Left kidney (tissue), 1 donor: ENCODE measurements at regions not wholly inside any gene's neighbourhood (a gene's known extent, or its start where the extent isn't known, plus 50 kb on each side); places are given as distances from the start of the nearest gene placed in this dataset.

Experiments
- DNase-seq: peaks from one replicate; pipeline ENCODE4 v3.0.0-alpha.2; 2013

DNA sequence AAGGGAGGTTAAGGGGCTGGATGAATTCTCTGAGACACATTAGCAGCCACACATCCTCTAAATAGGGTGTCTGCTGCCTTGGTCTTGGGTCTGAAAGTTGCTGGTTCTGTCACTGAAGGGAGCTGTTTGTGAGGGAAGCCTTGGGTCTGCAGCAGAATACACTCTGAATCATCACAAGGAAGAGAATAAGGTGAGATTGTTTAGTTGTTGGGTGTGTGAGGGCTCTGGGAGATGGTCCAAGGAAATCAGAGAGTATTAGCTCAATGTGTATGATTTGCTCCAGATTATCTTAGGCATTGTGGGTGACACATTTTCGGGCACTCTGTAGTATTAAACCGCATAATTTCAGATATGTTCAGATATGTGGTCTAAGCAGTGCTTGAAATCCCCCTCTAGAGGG, 548.5 kb downstream of the SLC4A3 start:
- DNase-seq, result no peak

DNA sequence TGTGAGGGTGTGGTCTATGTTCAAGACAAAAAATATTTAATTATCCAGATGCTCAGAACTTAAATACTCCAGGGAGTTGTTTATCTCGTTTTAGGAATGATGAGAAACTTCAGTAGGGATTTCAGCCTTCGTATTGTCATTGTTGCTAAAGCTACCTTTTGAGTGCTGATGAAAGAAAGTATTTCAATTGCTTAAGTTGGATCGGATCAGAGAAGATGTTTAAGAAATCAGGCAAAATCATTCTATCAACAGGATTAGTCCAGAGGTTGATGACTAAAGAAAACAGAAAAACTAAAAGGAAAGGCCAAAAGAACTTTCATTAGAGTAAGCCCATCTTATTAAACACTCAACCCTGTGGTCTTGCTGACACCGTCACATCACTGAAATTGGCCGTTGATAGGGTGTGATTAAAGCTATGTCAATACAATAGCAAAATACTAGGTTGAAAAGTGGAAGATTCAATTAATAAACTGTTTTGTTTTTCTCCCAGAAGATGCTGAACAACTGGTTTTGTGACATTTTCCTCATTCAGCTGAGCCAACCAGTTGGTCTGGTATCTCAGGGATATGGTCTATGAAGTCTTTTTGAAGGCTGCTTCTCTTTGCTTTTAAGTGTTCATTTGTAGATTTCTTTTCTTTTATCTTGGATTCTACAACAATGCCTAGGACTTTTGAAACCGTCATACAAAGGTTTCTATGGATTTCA, 551.7 kb downstream of the SLC4A3 start:
- DNase-seq, result no peak

DNA sequence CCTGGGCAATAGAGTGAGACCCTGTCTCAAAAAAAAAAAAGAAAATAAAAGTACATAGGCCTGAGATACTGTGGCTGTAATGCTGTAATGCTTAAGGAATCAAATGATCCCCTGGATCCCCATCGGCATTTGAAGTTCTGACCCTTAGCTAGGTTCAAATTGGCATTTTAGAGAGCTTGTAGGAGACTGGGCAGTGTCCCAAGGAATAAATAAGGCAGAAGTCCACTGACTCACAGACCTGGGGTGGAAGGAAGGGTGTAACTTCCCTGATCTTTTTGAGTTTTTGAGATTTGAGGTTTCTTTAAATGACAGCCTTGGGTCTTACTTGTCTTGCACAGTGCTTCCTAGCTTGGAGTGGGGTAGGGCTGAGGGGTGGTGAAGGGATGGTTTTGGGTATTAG, 553.7 kb downstream of the SLC4A3 start:
- no peak for DNase-seq

DNA sequence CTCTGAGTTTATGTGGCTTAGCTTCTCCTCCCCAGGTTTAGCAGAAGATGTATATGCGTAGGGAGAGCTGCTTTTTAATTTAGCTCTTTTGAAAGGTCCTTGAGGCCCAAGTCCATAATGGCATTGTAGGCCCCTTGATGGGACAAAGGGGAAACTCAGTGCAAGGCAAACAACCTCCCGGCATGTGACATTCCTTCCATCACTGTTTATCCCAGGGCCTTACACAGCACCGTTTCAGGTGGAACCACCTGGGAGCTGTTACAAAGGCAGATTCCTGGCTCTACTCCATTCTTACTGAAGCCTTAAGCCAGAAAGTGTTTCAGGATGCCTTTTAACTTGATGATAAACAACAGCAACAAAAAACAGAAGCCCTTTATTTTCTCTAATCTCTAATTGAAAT, 555.4 kb downstream of the SLC4A3 start:
- DNase-seq, result no peak

DNA sequence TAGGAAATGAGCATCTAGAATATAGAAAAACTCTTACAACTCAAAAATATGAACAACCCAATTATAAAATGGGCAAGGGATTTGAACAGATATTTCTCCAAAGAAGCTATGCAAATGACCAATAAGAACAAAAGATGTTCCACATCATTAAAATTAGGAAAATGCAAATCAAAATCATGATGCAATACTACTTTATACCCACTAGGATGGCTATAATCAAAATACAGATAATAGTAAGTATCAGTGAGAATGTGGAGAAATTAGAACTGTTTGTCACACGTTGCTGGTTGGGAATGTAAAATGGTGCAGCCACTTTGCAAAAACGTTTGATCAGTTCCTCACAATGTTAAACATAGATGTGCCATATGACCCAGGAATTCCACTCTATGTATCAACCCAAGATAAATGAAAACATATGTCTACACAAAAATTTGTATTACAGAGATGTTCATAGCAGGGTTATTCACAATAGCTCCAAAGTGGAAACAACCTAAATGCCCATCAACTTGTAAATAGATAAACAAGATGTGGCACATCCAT, 558.4 kb downstream of the SLC4A3 start:
- no peak for DNase-seq

DNA sequence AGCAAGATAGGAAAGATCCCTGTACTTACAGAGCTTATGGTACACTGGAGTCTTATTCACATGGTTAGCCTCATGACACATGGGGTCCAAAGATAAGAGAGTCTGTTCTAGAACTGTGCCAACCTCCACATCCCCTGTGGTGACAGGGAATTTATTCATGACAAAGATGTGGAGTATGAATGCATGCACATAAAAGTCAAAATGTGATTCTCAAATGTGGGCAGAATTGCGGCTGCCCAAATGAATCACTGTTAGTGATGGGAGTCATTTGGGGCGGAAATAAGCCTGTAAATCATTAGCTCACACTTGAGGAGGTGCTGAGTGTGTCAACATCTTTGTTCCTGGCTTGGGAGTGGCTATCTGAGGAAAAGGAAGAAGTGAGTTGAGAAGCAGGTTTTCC, 560.6 kb downstream of the SLC4A3 start:
- no peak for DNase-seq

DNA sequence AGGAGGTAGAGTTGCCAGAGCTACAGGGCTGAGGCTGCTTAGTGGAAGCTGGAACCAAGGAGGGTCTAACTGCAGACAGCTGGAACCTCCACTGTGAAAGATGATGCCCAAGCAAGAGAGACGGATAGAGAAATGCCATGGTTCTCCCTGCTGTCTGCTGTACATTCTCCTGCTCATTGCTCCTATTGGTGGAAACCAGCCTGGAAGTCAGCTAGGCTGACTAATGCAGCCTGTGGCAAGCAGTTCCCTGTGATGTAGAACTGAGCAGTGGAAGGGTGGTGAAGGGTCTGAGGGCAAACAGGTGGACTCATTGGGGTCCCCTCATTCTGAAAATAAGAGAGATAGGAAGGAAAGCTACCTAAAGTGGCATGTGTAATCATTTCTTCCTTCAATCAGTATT, 563.6 kb downstream of the SLC4A3 start:
- no peak for DNase-seq

DNA sequence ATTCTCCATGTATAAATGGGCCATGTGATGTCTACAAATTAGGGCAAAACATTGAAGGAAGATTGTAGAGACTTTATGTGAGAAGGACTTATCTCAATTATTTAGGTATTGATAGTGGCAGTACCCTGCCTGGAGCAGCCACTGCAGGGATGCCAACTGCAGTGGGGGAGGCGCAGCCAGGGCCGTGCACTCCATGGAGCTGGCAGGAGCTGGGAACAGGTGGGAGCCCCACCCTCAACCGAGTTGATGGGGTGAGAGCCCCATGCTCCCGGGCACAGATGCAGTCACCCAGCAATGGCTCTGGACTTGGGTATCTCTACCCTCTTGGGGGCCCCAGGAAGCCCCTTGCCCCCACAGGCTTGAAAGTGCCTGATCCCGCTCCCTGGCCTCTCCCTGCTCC, 564.3 kb downstream of the SLC4A3 start:
- no peak for DNase-seq

DNA sequence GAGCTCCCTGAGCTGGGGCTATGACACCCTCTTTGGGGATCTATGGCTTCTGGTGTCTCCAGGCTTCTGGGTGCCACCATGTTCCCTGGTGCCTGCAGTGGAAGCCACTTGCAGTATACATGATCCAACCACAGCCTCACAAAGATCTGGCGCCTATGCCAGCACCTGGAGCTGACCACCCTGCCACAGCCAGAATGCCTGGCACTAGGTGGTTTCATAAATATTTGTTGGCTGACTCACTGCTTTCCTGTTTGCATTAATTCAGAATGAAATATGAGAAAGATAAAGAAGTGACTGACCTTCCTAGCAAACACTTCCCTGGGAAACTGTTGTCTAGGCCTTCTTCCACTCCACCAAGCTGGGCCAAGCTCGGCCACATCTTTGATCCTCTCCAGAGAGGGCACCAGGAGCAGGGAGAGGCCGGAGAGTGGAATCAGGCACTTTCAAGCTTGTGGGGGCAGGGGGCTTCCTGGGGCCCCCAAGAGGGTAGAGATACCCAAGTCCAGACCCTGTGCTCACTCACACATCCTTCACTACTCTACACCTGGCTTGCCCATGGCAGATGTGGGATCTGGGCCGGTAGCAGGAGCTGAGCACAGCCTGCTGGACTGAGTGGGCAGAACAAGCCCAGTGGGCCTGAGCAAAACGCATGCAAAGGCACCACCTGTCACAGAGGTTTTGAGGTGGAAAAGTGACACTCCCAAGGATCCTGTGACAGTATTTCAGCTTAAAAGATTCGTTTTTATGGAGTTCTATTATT, 565.7 kb downstream of the SLC4A3 start:
- DNase-seq, result no peak

DNA sequence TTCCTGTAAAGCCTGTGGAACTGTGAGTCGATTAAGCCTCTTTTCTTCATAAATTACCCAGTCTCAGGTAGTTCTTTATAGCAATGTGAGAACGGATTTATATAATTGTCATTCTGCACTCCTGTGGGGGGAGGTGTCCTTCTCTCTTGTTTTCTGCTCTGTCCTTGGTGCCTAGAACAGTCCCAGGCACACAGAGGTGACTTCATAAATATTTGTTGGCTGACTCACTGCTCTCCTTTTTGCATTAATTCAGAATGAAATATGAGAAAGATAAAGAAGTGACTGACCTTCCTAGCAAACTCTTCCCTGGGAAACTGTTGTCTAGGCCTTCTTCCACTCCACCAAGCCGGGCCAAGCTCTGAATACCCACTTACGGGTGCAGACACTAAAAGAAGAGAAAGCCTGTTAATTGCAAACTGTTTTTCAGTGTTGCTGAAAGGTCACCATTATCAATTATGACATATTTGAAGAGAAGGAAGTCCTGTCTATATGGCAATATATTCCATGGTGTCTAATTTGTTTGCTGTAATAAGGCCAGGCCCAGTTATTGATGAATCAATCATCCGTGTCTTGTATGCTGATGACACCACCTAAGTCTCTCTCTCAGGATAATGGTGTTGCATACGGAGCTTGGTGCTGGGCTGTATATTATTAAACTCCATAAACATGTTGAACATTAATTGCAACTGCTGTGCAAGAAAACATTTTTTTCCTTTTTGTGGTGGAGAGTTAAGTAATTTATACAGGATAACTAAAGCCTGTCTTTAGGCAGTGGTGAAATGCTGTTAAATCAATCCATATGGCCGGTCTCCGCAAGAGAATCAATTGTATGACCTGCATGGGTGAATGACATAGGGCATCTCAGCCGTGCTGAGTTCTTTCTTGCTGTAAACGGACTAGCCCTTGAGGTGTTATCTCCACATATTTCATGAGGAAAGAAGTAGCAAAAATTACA, 567.5 kb downstream of the SLC4A3 start:
- no peak for DNase-seq

DNA sequence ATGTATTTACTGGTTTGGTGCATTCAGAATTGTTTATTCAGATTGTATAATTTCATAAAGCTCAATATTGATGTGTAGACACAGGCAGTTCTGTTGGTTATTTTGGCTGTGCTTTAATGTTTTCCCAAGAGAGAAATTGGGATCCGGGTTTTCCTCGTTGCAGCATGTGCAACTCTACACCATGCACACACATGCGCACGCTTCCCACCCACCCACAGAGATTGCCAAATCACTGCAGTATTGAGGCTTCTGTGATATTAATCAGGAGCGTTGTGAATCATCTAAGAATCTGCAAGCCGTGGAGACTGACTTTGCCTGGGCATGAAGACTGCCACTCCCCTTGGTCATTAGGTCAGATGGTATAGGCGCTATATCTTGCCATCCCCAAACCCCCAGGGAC, 571.5 kb downstream of the SLC4A3 start:
- DNase-seq, result no peak

DNA sequence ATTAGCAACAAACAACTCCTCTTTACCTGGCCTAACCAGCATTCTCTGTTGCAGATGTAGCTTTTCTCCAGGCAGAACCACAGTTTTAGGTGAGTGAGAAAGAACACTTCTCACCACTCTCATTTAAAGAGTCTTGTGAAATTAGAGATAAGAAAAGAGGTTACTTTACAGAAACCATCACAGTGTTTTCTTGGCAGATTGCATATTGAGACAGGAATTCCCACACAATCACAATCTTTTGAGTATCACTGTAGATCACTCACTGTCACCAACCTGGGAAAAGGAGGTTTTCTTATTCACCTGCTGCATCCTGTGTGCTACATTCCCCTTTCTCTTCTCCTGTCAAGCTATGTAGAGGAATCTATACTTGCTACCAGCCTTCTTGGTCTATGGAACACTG, 574.6 kb downstream of the SLC4A3 start:
- no peak for DNase-seq

DNA sequence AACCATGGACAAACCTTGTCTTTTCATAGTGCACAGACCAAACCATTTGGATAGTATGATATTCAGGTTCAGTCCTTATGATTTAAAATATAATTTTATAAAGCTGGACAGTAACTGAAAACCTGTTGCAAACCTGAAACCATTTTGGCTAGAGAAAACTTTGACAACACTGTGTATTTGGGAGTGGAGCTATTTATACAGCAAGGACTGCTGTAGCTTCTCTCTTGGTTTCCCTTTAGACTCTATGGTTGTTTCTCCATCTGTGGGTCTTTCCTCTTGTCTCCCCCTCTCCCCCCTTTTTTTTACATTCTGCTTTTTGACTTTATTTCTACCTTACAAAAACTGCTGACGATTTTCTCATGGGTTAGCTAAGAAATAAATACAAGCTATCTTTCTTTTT, 581.7 kb downstream of the SLC4A3 start:
- DNase-seq, result no peak

DNA sequence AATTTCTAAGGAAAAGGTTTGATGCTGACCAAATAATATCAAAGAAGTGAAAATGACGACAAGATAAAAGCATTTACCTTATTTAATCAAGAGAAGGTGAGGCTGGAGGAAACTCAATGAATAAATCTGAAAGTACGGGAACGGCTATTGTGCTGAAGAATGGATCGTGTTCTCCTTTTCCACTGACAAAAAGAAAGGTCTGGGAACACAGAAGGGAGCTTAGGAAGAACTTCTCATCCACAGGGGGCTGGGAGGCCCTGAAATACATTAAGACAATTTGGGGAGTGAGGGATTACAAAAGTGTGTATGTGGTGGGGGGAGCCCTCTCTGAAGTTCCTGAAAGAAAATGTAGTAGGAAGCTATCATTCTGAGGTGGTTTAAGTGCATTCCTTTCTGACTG, 582.3 kb downstream of the SLC4A3 start:
- no peak for DNase-seq

DNA sequence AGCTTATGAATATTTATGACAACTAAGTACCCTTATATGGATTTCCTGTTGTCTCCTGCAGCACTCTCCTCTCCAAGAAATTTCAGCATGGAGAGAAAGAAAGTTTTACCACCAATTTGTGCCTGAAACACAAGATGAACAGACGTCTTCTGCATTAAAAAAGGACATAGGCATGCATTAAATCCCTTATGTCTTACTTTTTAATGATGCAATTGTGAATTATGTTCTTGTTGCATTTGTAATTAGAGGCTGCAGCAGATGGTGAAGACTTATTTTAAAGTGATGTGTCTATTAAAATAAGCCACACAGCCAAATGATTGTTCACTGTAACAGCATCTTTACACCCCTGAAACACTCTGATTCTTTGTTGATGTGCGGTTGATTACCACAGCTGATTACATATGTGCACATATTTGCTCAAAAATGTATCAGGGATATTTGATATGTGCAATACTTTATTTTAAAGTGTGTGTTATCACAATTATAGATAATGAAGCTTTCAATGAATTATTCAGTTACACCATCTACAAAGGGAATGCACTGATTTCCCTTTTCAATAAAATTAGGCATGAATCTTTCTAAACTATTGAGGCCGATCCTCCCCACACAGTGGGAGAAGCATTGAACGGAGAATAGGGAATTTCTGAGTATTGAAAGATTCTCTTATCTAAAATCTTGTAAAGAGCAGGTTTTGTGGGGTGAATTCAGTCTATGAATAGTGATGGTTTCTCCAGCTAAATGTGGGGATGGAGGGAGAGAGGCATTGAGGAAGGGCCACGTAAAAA, 585.1 kb downstream of the SLC4A3 start:
- DNase-seq, result no peak

DNA sequence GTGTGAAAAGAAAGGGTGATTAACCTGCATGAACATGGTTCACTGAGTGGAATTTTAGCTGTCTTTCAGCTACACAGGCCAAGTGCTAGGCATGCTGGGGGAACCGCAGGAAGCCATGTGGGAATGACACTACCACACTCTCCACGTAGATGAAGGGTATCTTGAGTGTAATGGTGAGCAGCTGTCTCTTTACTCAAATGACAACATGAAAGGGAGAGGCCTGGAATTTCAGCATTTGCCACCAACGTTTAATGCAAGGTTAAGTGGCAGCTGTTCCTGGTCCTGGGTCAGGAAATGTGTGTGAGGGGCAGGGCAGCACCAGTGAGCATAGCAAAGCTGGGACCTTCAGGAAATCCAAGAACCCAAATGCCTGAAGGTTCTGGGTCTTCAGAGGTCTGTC, 588.4 kb downstream of the SLC4A3 start:
- no peak for DNase-seq

DNA sequence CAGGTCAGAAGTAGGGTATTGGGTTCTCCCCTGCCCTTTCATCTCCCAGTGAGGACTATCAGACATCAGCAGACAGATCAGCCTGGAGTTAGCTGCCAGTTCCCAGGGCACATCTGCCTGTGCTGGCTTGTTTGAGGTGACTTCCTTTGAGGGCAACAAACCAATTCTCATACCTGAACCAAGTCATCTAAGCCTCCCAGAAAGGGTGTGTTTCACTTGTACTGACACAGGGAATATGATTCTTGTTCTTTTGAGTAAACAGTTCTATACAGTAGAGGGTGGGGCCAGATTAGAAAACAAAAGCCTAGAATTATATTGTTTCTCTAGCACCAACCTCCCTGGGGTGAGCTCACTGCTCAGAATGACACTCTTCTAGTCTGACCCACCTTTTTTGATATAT, 591.9 kb downstream of the SLC4A3 start:
- no peak for DNase-seq

DNA sequence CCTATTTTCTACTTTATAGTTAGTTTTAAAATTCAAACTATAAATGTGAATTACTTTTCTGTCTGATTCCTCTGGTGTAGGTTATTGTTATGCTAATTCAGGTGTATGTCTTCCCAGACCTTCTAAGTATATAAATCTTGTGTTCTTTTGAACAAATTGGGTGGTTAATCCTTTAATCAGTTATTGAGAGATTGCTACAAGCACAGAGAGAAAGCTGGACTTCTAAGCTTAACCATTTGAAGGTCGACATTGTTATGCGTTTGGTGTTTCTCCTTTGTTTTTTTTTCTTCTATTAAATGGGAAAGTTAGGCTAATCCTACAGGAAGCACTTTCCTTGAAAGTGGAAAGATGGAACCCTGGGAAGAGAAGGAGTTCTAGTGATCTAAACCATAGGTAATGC, 592.6 kb downstream of the SLC4A3 start:
- DNase-seq, result no peak

DNA sequence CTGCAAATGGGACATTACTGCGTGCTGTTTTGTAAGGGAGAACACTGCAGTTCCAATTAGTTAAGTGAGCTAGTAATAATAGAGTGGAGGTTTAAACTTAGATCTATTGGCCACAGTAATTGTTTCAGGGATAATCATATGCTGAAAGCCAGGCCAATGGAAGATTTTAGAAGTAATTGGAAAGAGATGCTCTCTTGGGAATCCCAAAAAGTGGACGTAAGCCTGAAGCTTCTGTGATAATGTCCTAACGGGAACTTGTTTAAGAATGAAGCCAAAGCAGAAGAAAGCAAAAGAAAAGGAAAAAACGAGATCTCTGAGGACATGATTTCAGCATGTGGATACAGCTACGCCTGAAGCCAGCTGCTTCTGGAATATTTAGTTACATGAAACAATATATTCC, 594.6 kb downstream of the SLC4A3 start:
- no peak for DNase-seq

DNA sequence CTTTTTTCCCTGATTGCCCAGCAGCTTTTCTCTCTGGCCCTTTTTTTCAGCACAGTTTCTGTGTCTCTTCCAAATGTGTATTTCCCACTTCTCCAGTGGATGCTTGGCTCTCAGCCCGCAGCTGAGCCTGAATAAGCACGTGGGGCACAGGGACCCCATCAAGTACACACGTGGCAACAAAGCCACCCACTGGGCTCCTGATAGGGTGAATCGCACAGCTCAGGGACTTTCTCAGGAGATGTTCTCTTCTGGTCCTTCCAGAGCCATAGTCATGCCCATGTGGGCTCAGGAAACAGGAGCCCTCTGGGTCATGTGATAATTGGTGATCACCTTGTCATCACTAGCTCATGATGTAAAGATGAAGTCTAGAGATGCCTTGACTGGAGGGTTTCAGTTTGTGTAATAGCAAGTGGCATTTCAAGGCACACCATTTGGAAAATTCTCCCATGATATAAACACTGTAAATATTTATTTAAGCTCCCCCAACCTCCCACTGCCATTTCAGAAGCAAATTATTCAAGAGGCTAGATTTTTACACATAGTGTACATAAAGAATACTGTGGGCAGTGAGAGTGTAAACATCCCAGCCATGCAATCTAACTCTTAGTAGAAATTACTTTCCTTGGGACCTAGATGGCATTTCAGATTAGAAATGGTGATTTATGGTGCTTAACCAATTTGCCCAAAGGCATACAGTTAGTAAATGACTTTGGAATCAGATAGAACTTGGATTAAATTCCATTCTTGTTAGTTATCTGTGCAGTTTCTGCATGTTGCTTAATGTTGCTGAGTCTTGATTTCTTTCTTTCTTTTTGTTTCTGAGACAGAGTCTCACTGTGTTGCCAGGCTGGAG, 597.5 kb downstream of the SLC4A3 start:
- DNase-seq, result peak; percentile 56

DNA sequence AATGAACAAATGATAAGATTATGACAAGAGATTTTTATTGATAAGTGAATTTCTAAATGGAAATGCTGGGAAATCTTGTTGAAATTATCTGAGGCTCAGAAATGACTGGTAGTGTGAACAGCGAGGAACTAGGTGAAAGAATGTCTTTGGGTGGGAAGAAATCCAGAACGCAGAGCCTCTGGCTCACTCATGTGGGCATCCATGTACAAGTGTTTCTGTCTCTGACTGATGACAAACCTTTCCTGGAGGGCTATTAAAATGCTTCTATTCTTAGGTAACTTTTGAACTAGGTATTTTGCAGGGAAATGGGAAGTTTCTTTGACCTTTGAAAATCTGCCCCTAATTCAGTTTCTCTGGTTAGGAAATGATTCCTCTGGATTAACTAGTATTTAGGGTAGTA, 598.6 kb downstream of the SLC4A3 start:
- DNase-seq, result no peak
